H54 (cell line): ENCODE measurements at regions not wholly inside any gene's neighbourhood (a gene's known extent, or its start where the extent isn't known, plus 50 kb on each side); places are given as distances from the start of the nearest gene placed in this dataset.
"Not testable (repeated sequence)": the region's sequence is repeated elsewhere in the genome, so short reads cannot be mapped to it uniquely, and the experiment has no call there.

Source experiments
- DNase-seq: peaks from one replicate; pipeline ENCODE4 v3.0.0; 2011; ENCODE audit warnings: low spot score, mixed read lengths; ENCODE audit not compliant: insufficient read length
- FAIRE-seq: peaks from 3 replicates; lab custom pipeline; 2011; peaks lifted over from hg19 to GRCh38; lab: Jason Lieb, UNC
- POLR2A ChIP-seq: IDR thresholded peaks from 2 replicates; pipeline ENCODE4 v1.6.1; 2011; ENCODE audit warnings: low read depth, mild to moderate bottlenecking, low read length

GRCh38 chr6:147986846-147987245 lies 355.8 kb upstream of the SASH1 start:
- TF ChIP-seq POLR2A: no peak
- no peak for FAIRE-seq
- no peak for DNase-seq

GRCh38 chr6:147990159-147990558 lies 352.5 kb upstream of the SASH1 start:
- TF ChIP-seq POLR2A: no peak
- no peak for FAIRE-seq
- no peak for DNase-seq

GRCh38 chr6:147991961-147992360 lies 350.7 kb upstream of the SASH1 start:
- no peak for TF ChIP-seq POLR2A
- no peak for DNase-seq
- FAIRE-seq: no peak

- FAIRE-seq (no peak), DNase-seq (no peak)
- TF ChIP-seq POLR2A: no peak
These were observed 343.6 kb upstream of the SASH1 start for GRCh38 chr6:147999001-147999540.

- FAIRE-seq (no peak), DNase-seq (no peak)
- TF ChIP-seq POLR2A: no peak
These were observed 340.6 kb upstream of the SASH1 start for GRCh38 chr6:148001844-148002642.

- DNase-seq (no peak), FAIRE-seq (no peak)
- TF ChIP-seq POLR2A: no peak
These were observed 338.0 kb upstream of the SASH1 start for GRCh38 chr6:148004651-148005050.

GRCh38 chr6:148005806-148006205 lies 336.8 kb upstream of the SASH1 start:
- no peak for FAIRE-seq
- TF ChIP-seq POLR2A: no peak
- no peak for DNase-seq

GRCh38 chr6:148010516-148010915 lies 332.1 kb upstream of the SASH1 start:
- not testable (repeated sequence) for DNase-seq, FAIRE-seq

- FAIRE-seq (no peak), DNase-seq (no peak)
- TF ChIP-seq POLR2A: no peak
These were observed 326.6 kb upstream of the SASH1 start for GRCh38 chr6:148016013-148016412.

GRCh38 chr6:148021165-148021564 lies 321.5 kb upstream of the SASH1 start:
- TF ChIP-seq POLR2A: no peak
- FAIRE-seq (no peak), DNase-seq (no peak)

GRCh38 chr6:148021699-148022098 lies 320.9 kb upstream of the SASH1 start:
- TF ChIP-seq POLR2A: no peak
- FAIRE-seq: no peak
- no peak for DNase-seq

- not testable (repeated sequence) for FAIRE-seq, DNase-seq
These were observed 320.4 kb upstream of the SASH1 start for GRCh38 chr6:148022279-148022678.

- no peak for DNase-seq
- TF ChIP-seq POLR2A: no peak
- FAIRE-seq: no peak
These were observed 315.4 kb upstream of the SASH1 start for GRCh38 chr6:148027201-148027600.

GRCh38 chr6:148035806-148036390 lies 306.7 kb upstream of the SASH1 start:
- FAIRE-seq (no peak), DNase-seq (no peak)
- TF ChIP-seq POLR2A: no peak

GRCh38 chr6:148037496-148037895 lies 305.1 kb upstream of the SASH1 start:
- DNase-seq: no peak
- FAIRE-seq: no peak
- no peak for TF ChIP-seq POLR2A
